Retinal pigment epithelial cell (primary cell): ENCODE measurements at regions not wholly inside any gene's neighbourhood (a gene's known extent, or its start where the extent isn't known, plus 50 kb on each side); places are given as distances from the start of the nearest gene placed in this dataset.
"Not testable (repeated sequence)": the region's sequence is repeated elsewhere in the genome, so short reads cannot be mapped to it uniquely, and the experiment has no call there.

Source experiments
- DNase-seq: peaks from one replicate; pipeline ENCODE4 v3.0.0-alpha.2; 2010; ENCODE audit warnings: low read depth
- H3K4me3 ChIP-seq: 2 replicates; pipeline ENCODE4 v1.5.1; 2011; ENCODE audit warnings: mild to moderate bottlenecking, low read length, control low read depth, moderate library complexity
- TF ChIP-seq, protein P1 (sequence below): conservative IDR thresholded peaks from 2 replicates; pipeline ENCODE4 v1.5.1; 2011; ENCODE audit warnings: low read depth, low read length, control low read depth, inconsistent platforms

DNA sequence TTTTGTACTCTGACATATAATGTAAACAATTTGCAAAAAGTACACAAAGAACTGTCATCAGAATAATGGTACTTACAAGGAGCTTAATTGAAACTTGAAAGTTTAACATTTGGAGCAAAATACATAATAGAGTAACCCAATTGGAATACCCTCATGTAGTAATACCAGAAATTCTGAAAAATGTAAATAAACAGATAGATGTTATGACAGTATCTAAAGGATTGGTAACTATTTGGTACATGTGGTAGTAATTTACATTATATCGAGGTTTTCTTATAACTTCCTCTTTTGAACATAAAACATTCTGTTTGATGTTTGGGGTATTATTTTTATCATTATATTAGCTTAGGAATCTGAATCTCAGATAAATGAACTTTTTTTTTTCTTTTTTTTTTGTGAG lies 211.7 kb upstream of the ELL2 start:
- no peak overlapping the region for H3K4me3 ChIP-seq
- DNase-seq, result no peak
- TF ChIP-seq, protein P1, sequence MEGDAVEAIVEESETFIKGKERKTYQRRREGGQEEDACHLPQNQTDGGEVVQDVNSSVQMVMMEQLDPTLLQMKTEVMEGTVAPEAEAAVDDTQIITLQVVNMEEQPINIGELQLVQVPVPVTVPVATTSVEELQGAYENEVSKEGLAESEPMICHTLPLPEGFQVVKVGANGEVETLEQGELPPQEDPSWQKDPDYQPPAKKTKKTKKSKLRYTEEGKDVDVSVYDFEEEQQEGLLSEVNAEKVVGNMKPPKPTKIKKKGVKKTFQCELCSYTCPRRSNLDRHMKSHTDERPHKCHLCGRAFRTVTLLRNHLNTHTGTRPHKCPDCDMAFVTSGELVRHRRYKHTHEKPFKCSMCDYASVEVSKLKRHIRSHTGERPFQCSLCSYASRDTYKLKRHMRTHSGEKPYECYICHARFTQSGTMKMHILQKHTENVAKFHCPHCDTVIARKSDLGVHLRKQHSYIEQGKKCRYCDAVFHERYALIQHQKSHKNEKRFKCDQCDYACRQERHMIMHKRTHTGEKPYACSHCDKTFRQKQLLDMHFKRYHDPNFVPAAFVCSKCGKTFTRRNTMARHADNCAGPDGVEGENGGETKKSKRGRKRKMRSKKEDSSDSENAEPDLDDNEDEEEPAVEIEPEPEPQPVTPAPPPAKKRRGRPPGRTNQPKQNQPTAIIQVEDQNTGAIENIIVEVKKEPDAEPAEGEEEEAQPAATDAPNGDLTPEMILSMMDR, result no peak

DNA sequence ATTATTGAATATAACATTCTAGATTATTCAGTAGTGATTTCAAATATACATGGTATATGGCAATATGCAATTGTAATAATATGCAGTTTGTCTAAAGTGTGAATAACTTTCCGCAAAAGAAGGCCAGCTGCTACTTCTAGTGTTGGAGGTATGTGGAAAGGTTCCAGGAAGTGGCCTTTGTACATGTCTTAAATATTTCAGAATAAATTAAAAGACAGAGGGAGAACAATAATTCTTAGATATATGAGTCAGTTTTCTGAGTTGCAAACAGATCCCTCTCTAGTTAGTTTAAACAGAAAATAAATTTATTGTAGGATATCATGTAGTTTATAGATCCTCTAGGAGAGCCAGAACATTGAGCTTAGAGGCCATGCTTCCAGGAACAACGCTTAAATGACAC lies 210.8 kb upstream of the ELL2 start:
- TF ChIP-seq, protein P1, result no peak
- H3K4me3 ChIP-seq, result no peak overlapping the region
- no peak for DNase-seq

DNA sequence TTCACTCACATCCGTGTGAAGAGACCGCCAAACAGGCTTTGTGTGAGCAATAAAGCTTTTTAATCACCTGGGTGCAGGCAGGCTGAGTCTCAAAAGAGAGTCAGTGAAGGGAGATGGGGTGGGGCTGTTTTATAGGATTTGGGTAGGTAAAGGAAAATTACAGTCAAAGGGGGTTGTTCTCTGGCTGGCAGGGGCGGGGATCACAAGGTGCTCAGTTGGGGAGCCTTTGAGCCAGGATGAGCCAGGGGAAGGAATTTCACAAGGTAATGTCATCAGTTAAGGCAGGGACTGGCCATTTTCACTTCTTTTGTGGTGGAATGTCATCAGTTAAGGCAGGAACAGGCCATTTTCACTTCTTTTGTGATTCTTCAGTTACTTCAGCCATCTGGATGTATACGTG lies 210.3 kb upstream of the ELL2 start:
- H3K4me3 ChIP-seq, DNase-seq: not testable (repeated sequence)

DNA sequence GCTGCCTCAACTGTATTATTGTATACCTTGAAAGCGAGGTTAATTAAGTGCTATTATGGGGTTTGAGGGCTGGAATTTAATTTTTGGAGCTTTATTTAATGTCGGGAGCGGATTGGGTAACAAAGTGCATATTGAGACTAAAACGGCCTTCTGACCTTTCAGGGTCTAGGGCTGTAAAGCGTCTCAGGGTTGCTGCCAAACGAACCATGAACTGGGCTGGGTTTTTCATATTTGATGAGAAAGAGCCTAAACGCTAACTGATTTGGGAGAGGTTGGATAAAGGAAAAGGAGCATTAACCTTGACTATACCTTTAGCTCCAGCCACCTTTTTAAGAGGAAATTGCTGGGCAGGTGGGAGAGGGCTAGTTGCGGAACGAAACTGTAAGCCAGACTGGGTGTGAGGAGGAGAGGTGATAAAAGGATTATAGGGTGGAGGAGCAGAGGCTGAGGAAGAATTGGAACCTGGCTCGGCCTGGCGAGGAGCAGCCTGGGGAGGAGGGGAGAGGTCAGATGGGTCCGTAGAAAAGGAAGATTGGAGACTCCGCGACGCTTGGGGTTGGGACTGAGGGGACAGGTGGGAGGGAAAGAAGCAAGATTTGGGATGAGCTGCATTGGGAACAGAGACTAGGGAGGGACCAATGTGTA lies 209.0 kb upstream of the ELL2 start:
- not testable (repeated sequence) for H3K4me3 ChIP-seq, DNase-seq

DNA sequence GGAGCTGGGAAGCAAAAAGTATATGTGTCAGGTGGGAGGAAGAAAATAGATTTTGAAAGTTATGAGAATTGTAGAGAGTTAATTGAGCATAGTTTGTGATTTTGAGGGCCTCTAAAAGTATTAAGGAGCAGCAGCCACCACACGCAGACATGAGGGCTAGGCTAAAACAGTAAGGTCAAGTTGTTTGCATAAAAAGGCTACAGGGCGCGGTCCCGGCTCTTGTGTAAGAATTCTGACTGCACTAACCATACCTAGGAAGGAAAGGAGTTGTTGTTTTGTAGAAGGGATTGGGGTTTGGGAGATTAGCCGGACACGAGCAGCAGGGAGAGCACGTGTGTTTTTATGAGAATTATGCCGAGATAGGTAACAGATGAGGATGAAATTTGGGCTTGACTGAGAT lies 207.2 kb upstream of the ELL2 start:
- H3K4me3 ChIP-seq, DNase-seq: not testable (repeated sequence)

DNA sequence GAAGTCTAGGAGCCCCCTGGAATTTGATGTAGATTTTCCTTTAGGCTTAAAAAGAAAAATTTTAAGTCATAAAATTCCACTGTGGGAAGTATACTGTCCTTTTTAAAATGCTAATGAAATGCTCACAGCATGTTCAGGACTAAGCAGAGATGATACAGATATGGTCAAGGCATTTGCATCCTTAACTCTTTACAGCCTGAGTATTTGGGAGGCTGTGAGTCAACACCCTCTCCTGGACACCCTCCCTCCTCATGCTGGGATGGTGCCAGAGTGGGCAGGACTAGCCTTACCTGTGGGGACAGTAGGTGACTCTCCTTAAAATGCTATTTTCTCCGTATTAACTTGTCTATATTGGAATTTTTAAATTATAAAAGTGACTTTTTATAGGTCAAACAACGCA lies 197.4 kb upstream of the ELL2 start:
- TF ChIP-seq, protein P1, result no peak
- no peak overlapping the region for H3K4me3 ChIP-seq
- no peak for DNase-seq

DNA sequence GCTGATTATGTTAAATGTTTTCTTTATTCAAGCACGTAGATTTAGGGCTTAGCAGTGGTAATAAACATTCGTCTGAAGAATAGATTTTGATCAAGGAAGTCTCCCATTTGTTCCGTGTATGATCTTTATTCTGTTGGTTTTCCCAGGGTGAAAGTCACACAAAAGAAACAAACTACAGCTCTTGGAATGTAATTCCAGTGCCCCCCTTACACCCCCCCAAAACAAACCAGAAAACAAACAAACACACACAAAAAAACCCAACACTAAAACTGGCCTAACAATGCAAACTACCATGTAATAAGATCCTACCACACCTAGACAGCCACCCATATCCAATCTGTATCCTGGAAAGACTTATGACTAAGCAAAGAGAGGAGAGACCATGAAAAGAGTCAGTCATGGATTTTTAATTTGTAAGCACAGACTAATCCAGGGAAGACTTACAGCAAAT lies 196.2 kb upstream of the ELL2 start:
- TF ChIP-seq, protein P1, result no peak
- no peak for DNase-seq
- H3K4me3 ChIP-seq, result no peak overlapping the region

DNA sequence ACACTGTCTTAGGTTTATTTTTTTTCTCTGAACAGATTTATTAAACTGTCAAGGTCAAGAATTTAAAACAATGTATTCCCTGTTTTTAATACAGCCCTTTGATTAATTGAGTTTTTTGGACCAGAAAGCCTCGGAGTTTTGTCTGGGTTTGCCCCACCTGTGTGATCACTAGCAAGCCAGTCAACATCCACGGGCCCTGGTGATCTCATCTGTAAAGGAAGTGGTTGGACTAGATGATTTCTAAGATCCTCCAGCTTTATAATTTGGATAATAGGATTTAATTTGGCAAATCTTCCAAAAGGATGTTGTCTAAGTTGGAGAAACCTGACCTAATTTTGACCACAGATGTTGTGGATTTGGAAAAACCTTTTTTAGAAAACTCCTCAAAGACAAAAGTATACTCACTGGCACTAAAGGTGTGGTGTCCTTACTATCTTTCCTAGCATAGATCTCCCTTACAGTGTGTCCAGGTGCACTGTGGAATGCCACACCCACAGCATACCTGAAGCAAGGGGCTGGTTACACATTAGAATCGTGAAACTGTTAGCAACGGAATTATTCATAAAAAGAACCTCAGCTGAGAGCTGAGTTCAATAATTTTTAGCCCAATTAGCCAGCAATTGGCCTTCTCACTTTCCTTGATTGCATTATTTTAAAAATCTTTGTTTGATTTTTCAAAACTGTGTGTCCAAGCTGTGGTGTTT lies 195.6 kb upstream of the ELL2 start:
- DNase-seq, result no peak
- TF ChIP-seq, protein P1, result no peak

More for the DNA sequence above, 195.6 kb upstream of the ELL2 start:
- H3K4me3 ChIP-seq, result no peak overlapping the region
